ENCODE measurements at regions not wholly inside any gene's neighbourhood (a gene's known extent, or its start where the extent isn't known, plus 50 kb on each side); places are given as distances from the start of the nearest gene placed in this dataset.

- Histone ChIP-seq H3K27me3 (ENCODE audit: control insufficient read depth in 4 of 4, insufficient read depth in 4 of 4, low read length in 3 of 4) (no peaks in the 10 kb centered on the region), H3K9ac (ENCODE audit: low read depth in 1 of 2, low read length in 2 of 2) (no peak overlapping the region), H3K9me3 (ENCODE audit: control insufficient read depth in 4 of 4, low read length in 3 of 4) (no peaks in the 10 kb centered on the region), H3K36me3 (ENCODE audit: control insufficient read depth in 4 of 4, insufficient read depth in 3 of 4, low read depth in 1 of 4, low read length in 3 of 4) (no peaks in the 10 kb centered on the region), H3K4me1 (ENCODE audit: control insufficient read depth in 4 of 4, insufficient read depth in 4 of 4, low read length in 3 of 4) (no peaks in the 10 kb centered on the region), H3K27ac (ENCODE audit: low read depth in 1 of 2, low read length in 2 of 2) (no peak overlapping the region), H3K4me3 (ENCODE audit: low read depth in 1 of 3, low read length in 3 of 3) (no peak overlapping the region)
- TF ChIP-seq RXRA (IDR thresholded peaks at IDR 0.05): peak in 1 of 2 donors; percentile 53
- TF ChIP-seq RAD21 (IDR thresholded peaks at IDR 0.05): peak in 1 of 2 donors; percentile 31
- no peak for TF ChIP-seq TAF1 (conservative IDR thresholded peaks at IDR 0.05)
- TF ChIP-seq NR2F2 (IDR thresholded peaks at IDR 0.05): peak; percentile 85
- no peak for TF ChIP-seq YY1 (IDR thresholded peaks at IDR 0.05)
- TF ChIP-seq, protein P1, sequence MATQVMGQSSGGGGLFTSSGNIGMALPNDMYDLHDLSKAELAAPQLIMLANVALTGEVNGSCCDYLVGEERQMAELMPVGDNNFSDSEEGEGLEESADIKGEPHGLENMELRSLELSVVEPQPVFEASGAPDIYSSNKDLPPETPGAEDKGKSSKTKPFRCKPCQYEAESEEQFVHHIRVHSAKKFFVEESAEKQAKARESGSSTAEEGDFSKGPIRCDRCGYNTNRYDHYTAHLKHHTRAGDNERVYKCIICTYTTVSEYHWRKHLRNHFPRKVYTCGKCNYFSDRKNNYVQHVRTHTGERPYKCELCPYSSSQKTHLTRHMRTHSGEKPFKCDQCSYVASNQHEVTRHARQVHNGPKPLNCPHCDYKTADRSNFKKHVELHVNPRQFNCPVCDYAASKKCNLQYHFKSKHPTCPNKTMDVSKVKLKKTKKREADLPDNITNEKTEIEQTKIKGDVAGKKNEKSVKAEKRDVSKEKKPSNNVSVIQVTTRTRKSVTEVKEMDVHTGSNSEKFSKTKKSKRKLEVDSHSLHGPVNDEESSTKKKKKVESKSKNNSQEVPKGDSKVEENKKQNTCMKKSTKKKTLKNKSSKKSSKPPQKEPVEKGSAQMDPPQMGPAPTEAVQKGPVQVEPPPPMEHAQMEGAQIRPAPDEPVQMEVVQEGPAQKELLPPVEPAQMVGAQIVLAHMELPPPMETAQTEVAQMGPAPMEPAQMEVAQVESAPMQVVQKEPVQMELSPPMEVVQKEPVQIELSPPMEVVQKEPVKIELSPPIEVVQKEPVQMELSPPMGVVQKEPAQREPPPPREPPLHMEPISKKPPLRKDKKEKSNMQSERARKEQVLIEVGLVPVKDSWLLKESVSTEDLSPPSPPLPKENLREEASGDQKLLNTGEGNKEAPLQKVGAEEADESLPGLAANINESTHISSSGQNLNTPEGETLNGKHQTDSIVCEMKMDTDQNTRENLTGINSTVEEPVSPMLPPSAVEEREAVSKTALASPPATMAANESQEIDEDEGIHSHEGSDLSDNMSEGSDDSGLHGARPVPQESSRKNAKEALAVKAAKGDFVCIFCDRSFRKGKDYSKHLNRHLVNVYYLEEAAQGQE (IDR thresholded peaks at IDR 0.05): peak; percentile 20
- peak; percentile 18 for TF ChIP-seq SP1 (IDR thresholded peaks at IDR 0.05)
- TF ChIP-seq GABPA (IDR thresholded peaks at IDR 0.05 in 1 of 2, conservative IDR thresholded peaks at IDR 0.05 in 1 of 2): no peak
- TF ChIP-seq ATF3 (IDR thresholded peaks at IDR 0.05): no peak
- DNase-seq (ENCODE audit: low spot score): no peak
- WGBS: 56% methylated on average over 2 of the region's 2 CpGs
Measured at GRCh38 chr5:58022055-58022454, 437.8 kb downstream of the PLK2 start.

DNA sequence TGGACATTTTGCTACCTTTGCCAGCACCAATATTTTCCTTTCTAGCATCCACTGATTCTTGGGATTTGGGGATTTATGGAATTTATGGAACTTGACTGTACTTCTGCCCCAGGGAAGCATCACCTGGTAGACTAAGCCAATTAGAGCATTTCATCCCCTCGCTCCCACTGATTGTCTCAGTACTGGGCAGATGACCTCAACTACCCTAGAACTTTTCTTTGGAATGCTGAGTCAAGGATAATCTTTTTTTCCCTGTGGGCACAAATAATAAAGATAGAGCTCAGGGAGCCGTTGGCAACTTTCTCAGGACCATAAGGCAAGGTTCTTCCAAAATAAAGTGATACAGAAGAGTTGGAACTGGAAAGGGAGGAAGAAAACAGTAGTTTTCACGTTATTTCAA is 438.4 kb downstream of the PLK2 start:
- H3K27ac ChIP-seq (ENCODE audit: low read depth in 1 of 2, low read length in 2 of 2): no peak overlapping the region
- H3K4me3 ChIP-seq (ENCODE audit: low read depth in 1 of 3, low read length in 3 of 3): no peak overlapping the region
- H3K9me3 ChIP-seq (ENCODE audit: control insufficient read depth in 4 of 4, low read length in 3 of 4): no peaks in the 10 kb centered on the region
- WGBS: 39% methylated on average over 3 of the region's 3 CpGs
- no peaks in the 10 kb centered on the region for H3K4me1 ChIP-seq (ENCODE audit: control insufficient read depth in 4 of 4, insufficient read depth in 4 of 4, low read length in 3 of 4)
- H3K9ac ChIP-seq (ENCODE audit: low read depth in 1 of 2, low read length in 2 of 2): no peak overlapping the region
- no peak for DNase-seq (ENCODE audit: low spot score)
- H3K27me3 ChIP-seq (ENCODE audit: control insufficient read depth in 4 of 4, insufficient read depth in 4 of 4, low read length in 3 of 4): no peaks in the 10 kb centered on the region
- no peaks in the 10 kb centered on the region for H3K36me3 ChIP-seq (ENCODE audit: control insufficient read depth in 4 of 4, insufficient read depth in 3 of 4, low read depth in 1 of 4, low read length in 3 of 4)
- no peak for TF ChIP-seq FOXA1 (IDR thresholded peaks at IDR 0.05)

GRCh38 chr5:58019614-58020013 is 440.3 kb downstream of the PLK2 start:
- Histone ChIP-seq H3K9ac (ENCODE audit: low read depth in 1 of 2, low read length in 2 of 2) (no peak overlapping the region), H3K4me1 (ENCODE audit: control insufficient read depth in 4 of 4, insufficient read depth in 4 of 4, low read length in 3 of 4) (no peaks in the 10 kb centered on the region), H3K9me3 (ENCODE audit: control insufficient read depth in 4 of 4, low read length in 3 of 4) (no peaks in the 10 kb centered on the region), H3K36me3 (ENCODE audit: control insufficient read depth in 4 of 4, insufficient read depth in 3 of 4, low read depth in 1 of 4, low read length in 3 of 4) (no peaks in the 10 kb centered on the region), H3K27ac (ENCODE audit: low read depth in 1 of 2, low read length in 2 of 2) (peak overlapping the region; percentile 5 to 13), H3K27me3 (ENCODE audit: control insufficient read depth in 4 of 4, insufficient read depth in 4 of 4, low read length in 3 of 4) (no peaks in the 10 kb centered on the region), H3K4me3 (ENCODE audit: low read depth in 1 of 3, low read length in 3 of 3) (no peak overlapping the region)
- 50% methylated on average over 3 of the region's 3 CpGs for WGBS
- no peak for DNase-seq (ENCODE audit: low spot score)
- no peak for TF ChIP-seq YY1 (IDR thresholded peaks at IDR 0.05)
- no peak for TF ChIP-seq HNF4A (conservative IDR thresholded peaks at IDR 0.05)
- peak; percentile 42 for TF ChIP-seq SP1 (IDR thresholded peaks at IDR 0.05)
- peak; percentile 96 for TF ChIP-seq NR2F2 (IDR thresholded peaks at IDR 0.05)
- peak; percentile 25 to 54 for TF ChIP-seq RXRA (IDR thresholded peaks at IDR 0.05)
- no peak for TF ChIP-seq GABPA (IDR thresholded peaks at IDR 0.05 in 1 of 2, conservative IDR thresholded peaks at IDR 0.05 in 1 of 2)
- TF ChIP-seq EGR1 (IDR thresholded peaks at IDR 0.05; ENCODE audit: low read depth in 2 of 2): no peak
- TF ChIP-seq ATF3 (IDR thresholded peaks at IDR 0.05): no peak
- TF ChIP-seq, protein P2, sequence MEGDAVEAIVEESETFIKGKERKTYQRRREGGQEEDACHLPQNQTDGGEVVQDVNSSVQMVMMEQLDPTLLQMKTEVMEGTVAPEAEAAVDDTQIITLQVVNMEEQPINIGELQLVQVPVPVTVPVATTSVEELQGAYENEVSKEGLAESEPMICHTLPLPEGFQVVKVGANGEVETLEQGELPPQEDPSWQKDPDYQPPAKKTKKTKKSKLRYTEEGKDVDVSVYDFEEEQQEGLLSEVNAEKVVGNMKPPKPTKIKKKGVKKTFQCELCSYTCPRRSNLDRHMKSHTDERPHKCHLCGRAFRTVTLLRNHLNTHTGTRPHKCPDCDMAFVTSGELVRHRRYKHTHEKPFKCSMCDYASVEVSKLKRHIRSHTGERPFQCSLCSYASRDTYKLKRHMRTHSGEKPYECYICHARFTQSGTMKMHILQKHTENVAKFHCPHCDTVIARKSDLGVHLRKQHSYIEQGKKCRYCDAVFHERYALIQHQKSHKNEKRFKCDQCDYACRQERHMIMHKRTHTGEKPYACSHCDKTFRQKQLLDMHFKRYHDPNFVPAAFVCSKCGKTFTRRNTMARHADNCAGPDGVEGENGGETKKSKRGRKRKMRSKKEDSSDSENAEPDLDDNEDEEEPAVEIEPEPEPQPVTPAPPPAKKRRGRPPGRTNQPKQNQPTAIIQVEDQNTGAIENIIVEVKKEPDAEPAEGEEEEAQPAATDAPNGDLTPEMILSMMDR (IDR thresholded peaks at IDR 0.05; ENCODE audit: low read depth, low read length, missing input control): no peak
- peak; percentile 29 to 51 for TF ChIP-seq RAD21 (IDR thresholded peaks at IDR 0.05)

All from liver (tissue), 8 donors.